ENCODE measurements at regions not wholly inside any gene's neighbourhood (a gene's known extent, or its start where the extent isn't known, plus 50 kb on each side); places are given as distances from the start of the nearest gene placed in this dataset.

GRCh38 chr5:4220016-4220415 lies 624.4 kb downstream of the IRX1 start:
- no peak for DNase-seq (ENCODE audit: extremely low spot score)
- CTCF ChIA-PET = no interaction called here
- POLR2A ChIA-PET = no interaction called here
- TF ChIP-seq ELF4 (IDR thresholded peaks at IDR 0.05) (no peak), ARNT (IDR thresholded peaks at IDR 0.05) (no peak), FOXA1 (IDR thresholded peaks at IDR 0.05) (no peak), CTBP1 (IDR thresholded peaks at IDR 0.05; ENCODE audit: borderline replicate concordance) (no peak), L3MBTL2 (conservative IDR thresholded peaks at IDR 0.05) (no peak), HDGF (IDR thresholded peaks at IDR 0.05; ENCODE audit: borderline replicate concordance) (no peak), ZNF384 (IDR thresholded peaks at IDR 0.05) (no peak), BHLHE40 (IDR thresholded peaks at IDR 0.05; ENCODE audit: borderline replicate concordance) (no peak), LEF1 (IDR thresholded peaks at IDR 0.05; ENCODE audit: borderline replicate concordance) (no peak), NFRKB (IDR thresholded peaks at IDR 0.05) (no peak), FOXM1 (IDR thresholded peaks at IDR 0.05; ENCODE audit: borderline replicate concordance) (no peak), TARDBP (IDR thresholded peaks at IDR 0.05) (no peak), FOXK2 (IDR thresholded peaks at IDR 0.05) (no peak), SUZ12 (IDR thresholded peaks at IDR 0.05) (no peak), PKNOX1 (IDR thresholded peaks at IDR 0.05) (no peak), SP1 (IDR thresholded peaks at IDR 0.05) (no peak)

- ChIA-PET POLR2A (no interaction called here), CTCF (no interaction called here)
- no peak for TF ChIP-seq LEF1 (IDR thresholded peaks at IDR 0.05; ENCODE audit: borderline replicate concordance)
- TF ChIP-seq SUZ12 (IDR thresholded peaks at IDR 0.05) = no peak
- no peak for TF ChIP-seq BHLHE40 (IDR thresholded peaks at IDR 0.05; ENCODE audit: borderline replicate concordance)
- TF ChIP-seq TARDBP (IDR thresholded peaks at IDR 0.05) = no peak
- TF ChIP-seq HDGF (IDR thresholded peaks at IDR 0.05; ENCODE audit: borderline replicate concordance) = no peak
- TF ChIP-seq PKNOX1 (IDR thresholded peaks at IDR 0.05) = no peak
- TF ChIP-seq ARNT (IDR thresholded peaks at IDR 0.05) = no peak
- TF ChIP-seq SP1 (IDR thresholded peaks at IDR 0.05) = no peak
- TF ChIP-seq L3MBTL2 (conservative IDR thresholded peaks at IDR 0.05) = no peak
- TF ChIP-seq ZNF384 (IDR thresholded peaks at IDR 0.05) = no peak
- no peak for TF ChIP-seq NFRKB (IDR thresholded peaks at IDR 0.05)
Measured at GRCh38 chr5:4221048-4221447, 625.4 kb downstream of the IRX1 start.

GRCh38 chr5:4222147-4222546 lies 626.5 kb downstream of the IRX1 start:
- TF ChIP-seq BHLHE40 (IDR thresholded peaks at IDR 0.05; ENCODE audit: borderline replicate concordance) (no peak), PKNOX1 (IDR thresholded peaks at IDR 0.05) (no peak)
- no peak for DNase-seq (ENCODE audit: extremely low spot score)
- CTCF ChIA-PET = no interaction called here
- POLR2A ChIA-PET = no interaction called here

More at GRCh38 chr5:4221048-4221447, 625.4 kb downstream of the IRX1 start:
- no peak for DNase-seq (ENCODE audit: extremely low spot score)

GRCh38 chr5:4222821-4223220 lies 627.2 kb downstream of the IRX1 start:
- ChIA-PET CTCF (no interaction called here), POLR2A (no interaction called here)
- TF ChIP-seq SP1 (IDR thresholded peaks at IDR 0.05) = no peak
- TF ChIP-seq FOXA1 (IDR thresholded peaks at IDR 0.05) = no peak
- TF ChIP-seq SUZ12 (IDR thresholded peaks at IDR 0.05) = no peak
- TF ChIP-seq FOXM1 (IDR thresholded peaks at IDR 0.05; ENCODE audit: borderline replicate concordance) = no peak
- TF ChIP-seq ZNF384 (IDR thresholded peaks at IDR 0.05) = no peak
- TF ChIP-seq CTBP1 (IDR thresholded peaks at IDR 0.05; ENCODE audit: borderline replicate concordance) = no peak
- TF ChIP-seq NFRKB (IDR thresholded peaks at IDR 0.05) = no peak
- no peak for TF ChIP-seq ELF4 (IDR thresholded peaks at IDR 0.05)
- TF ChIP-seq HDGF (IDR thresholded peaks at IDR 0.05; ENCODE audit: borderline replicate concordance) = no peak
- no peak for TF ChIP-seq ARNT (IDR thresholded peaks at IDR 0.05)
- TF ChIP-seq BHLHE40 (IDR thresholded peaks at IDR 0.05; ENCODE audit: borderline replicate concordance) = no peak
- no peak for TF ChIP-seq PKNOX1 (IDR thresholded peaks at IDR 0.05)
- TF ChIP-seq LEF1 (IDR thresholded peaks at IDR 0.05; ENCODE audit: borderline replicate concordance) = no peak
- no peak for TF ChIP-seq FOXK2 (IDR thresholded peaks at IDR 0.05)
- no peak for TF ChIP-seq L3MBTL2 (conservative IDR thresholded peaks at IDR 0.05)
- DNase-seq (ENCODE audit: extremely low spot score) = no peak

- no peak for DNase-seq (ENCODE audit: extremely low spot score)
- TF ChIP-seq SP1 (IDR thresholded peaks at IDR 0.05) = no peak
- TF ChIP-seq CTBP1 (IDR thresholded peaks at IDR 0.05; ENCODE audit: borderline replicate concordance) = no peak
- TF ChIP-seq ARNT (IDR thresholded peaks at IDR 0.05) = no peak
- TF ChIP-seq FOXA1 (IDR thresholded peaks at IDR 0.05) = no peak
- no peak for TF ChIP-seq HDGF (IDR thresholded peaks at IDR 0.05; ENCODE audit: borderline replicate concordance)
- TF ChIP-seq BHLHE40 (IDR thresholded peaks at IDR 0.05; ENCODE audit: borderline replicate concordance) = no peak
- no peak for TF ChIP-seq ELF4 (IDR thresholded peaks at IDR 0.05)
- TF ChIP-seq SUZ12 (IDR thresholded peaks at IDR 0.05) = no peak
- no peak for TF ChIP-seq FOXM1 (IDR thresholded peaks at IDR 0.05; ENCODE audit: borderline replicate concordance)
- TF ChIP-seq FOXK2 (IDR thresholded peaks at IDR 0.05) = no peak
- TF ChIP-seq LEF1 (IDR thresholded peaks at IDR 0.05; ENCODE audit: borderline replicate concordance) = no peak
- TF ChIP-seq NFRKB (IDR thresholded peaks at IDR 0.05) = no peak
- no peak for TF ChIP-seq TARDBP (IDR thresholded peaks at IDR 0.05)
- CTCF ChIA-PET = no interaction called here
- POLR2A ChIA-PET = no interaction called here
Measured at GRCh38 chr5:4225741-4226140, 630.1 kb downstream of the IRX1 start.

DNA sequence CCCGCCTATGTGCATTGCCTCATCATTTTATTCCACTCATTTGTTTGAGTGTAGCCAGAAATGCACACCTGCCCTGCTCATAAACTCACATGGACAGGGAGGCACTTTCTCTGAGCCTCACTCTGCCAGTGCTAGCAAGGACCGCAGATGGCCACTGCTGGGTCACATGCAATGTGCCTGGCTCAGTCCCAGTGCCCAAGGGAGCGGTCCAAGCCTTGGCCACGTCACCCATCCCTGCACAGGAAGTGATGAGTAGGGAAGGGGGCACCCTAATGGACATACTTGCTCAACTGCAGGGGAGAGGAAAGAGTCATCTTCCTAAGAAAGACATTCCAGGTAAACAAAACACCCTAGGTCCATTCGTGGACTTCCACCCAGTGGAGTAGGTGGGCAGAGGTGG lies 630.9 kb downstream of the IRX1 start:
- POLR2A ChIA-PET = no interaction called here
- CTCF ChIA-PET = no interaction called here
- TF ChIP-seq SUZ12 (IDR thresholded peaks at IDR 0.05) (no peak), ARNT (IDR thresholded peaks at IDR 0.05) (no peak), L3MBTL2 (conservative IDR thresholded peaks at IDR 0.05) (no peak), TARDBP (IDR thresholded peaks at IDR 0.05) (no peak), ELF4 (IDR thresholded peaks at IDR 0.05) (no peak), PKNOX1 (IDR thresholded peaks at IDR 0.05) (no peak), CTBP1 (IDR thresholded peaks at IDR 0.05; ENCODE audit: borderline replicate concordance) (no peak), FOXA1 (IDR thresholded peaks at IDR 0.05) (no peak), NFRKB (IDR thresholded peaks at IDR 0.05) (no peak), HDGF (IDR thresholded peaks at IDR 0.05; ENCODE audit: borderline replicate concordance) (no peak), BHLHE40 (IDR thresholded peaks at IDR 0.05; ENCODE audit: borderline replicate concordance) (no peak), FOXM1 (IDR thresholded peaks at IDR 0.05; ENCODE audit: borderline replicate concordance) (no peak), LEF1 (IDR thresholded peaks at IDR 0.05; ENCODE audit: borderline replicate concordance) (no peak), ZNF384 (IDR thresholded peaks at IDR 0.05) (no peak), FOXK2 (IDR thresholded peaks at IDR 0.05) (no peak), SP1 (IDR thresholded peaks at IDR 0.05) (no peak)
- DNase-seq (ENCODE audit: extremely low spot score) = no peak

Measured in HEK293T (cell line).